K562 (cell line): ENCODE measurements at regions not wholly inside any gene's neighbourhood (a gene's known extent, or its start where the extent isn't known, plus 50 kb on each side); places are given as distances from the start of the nearest gene placed in this dataset.

ENCODE experiments used
- ELF1 ChIP-seq: fragments of 200-800 bp; sonication (Bioruptor generic); IDR thresholded peaks from 2 replicates; pipeline ENCODE4 v1.6.1; 2016; ENCODE audit warnings: missing genetic modification characterization, missing compliant biosample characterization
- IRF9 ChIP-seq: fragments of 450-650 bp; IDR thresholded peaks from 2 replicates; pipeline ENCODE4 v1.6.1; 2016; ENCODE audit warnings: missing biosample characterization, missing genetic modification characterization
- LCOR ChIP-seq: sonication (generic); formaldehyde crosslinking; IDR thresholded peaks from 2 replicates; pipeline ENCODE4 v1.8.0; 2022; ENCODE audit warnings: mild to moderate bottlenecking, missing genetic modification reagents
- MAZ ChIP-seq, 2 experiments: fragments of 450-650 bp in 1 of 2; sonication (generic) in 1 of 2; formaldehyde crosslinking; IDR thresholded peaks in 1 of 2; conservative IDR thresholded peaks in 1 of 2; 2 replicates each; pipeline versions ENCODE4 v1.4.0 to v1.5.0; 2020; ENCODE audit warnings: mild to moderate bottlenecking in 1 of 2, missing genetic modification reagents in 1 of 2
- MCM7 ChIP-seq, 2 experiments: fragments of 450-650 bp; IDR thresholded peaks; 2 replicates each; pipeline ENCODE4 v1.6.1; 2016 to 2018
- MEIS2 ChIP-seq: fragments of 450-650 bp; IDR thresholded peaks from 2 replicates; pipeline ENCODE4 v1.6.1; 2014; ENCODE audit warnings: mild to moderate bottlenecking; ENCODE audit not compliant: partially characterized antibody
- MNT ChIP-seq, 2 experiments: fragments of 450-650 bp; conservative IDR thresholded peaks; 2 replicates each; pipeline ENCODE4 v1.6.1; 2017; ENCODE audit warnings: mild to moderate bottlenecking in 2 of 2, moderate library complexity in 2 of 2
- MYNN ChIP-seq, 2 experiments: sonication (generic); formaldehyde crosslinking in 1 of 2; IDR thresholded peaks; 2 replicates each; pipeline versions ENCODE4 v1.5.0 to v1.6.1; 2016 to 2020; ENCODE audit warnings: antibody characterized with exemption in 1 of 2, missing genetic modification reagents in 1 of 2
- RAD21 ChIP-seq, 2 experiments: fragments of 250-450 bp in 1 of 2; fragments of 450-650 bp in 1 of 2; sonication (Bioruptor Pico) in 1 of 2; formaldehyde crosslinking in 1 of 2; IDR thresholded peaks in 1 of 2; conservative IDR thresholded peaks in 1 of 2; 2 replicates each; pipeline versions ENCODE4 v1.4.0 to v1.8.0; 2020 to 2022; ENCODE audit warnings: mild to moderate bottlenecking in 2 of 2, moderate library complexity in 1 of 2
- RBM15 ChIP-seq: fragments of 200-400 bp; formaldehyde crosslinking; IDR thresholded peaks from 2 replicates; pipeline ENCODE4 v1.6.1; 2018; ENCODE audit warnings: mild to moderate bottlenecking, low read length, moderate library complexity; ENCODE audit not compliant: insufficient read depth
- RNF219 ChIP-seq: fragments of 250-450 bp; sonication (Bioruptor Pico); IDR thresholded peaks from 2 replicates; pipeline ENCODE4 v1.5.0; 2022; ENCODE audit warnings: mild to moderate bottlenecking
- SLC30A9 ChIP-seq: fragments of 250-450 bp; sonication (Bioruptor Pico); IDR thresholded peaks from 2 replicates; pipeline ENCODE4 v1.8.0; 2022; ENCODE audit warnings: mild to moderate bottlenecking, moderate library complexity
- STAT5A ChIP-seq: IDR thresholded peaks from 2 replicates; pipeline ENCODE4 v1.6.1; 2012; ENCODE audit warnings: low read length, inconsistent platforms, borderline replicate concordance
- STAT6 ChIP-seq: sonication (generic); formaldehyde crosslinking; IDR thresholded peaks from 2 replicates; pipeline ENCODE4 v1.8.1; 2023; ENCODE audit warnings: mild to moderate bottlenecking, missing genetic modification reagents
- ZNF316 ChIP-seq: fragments of 450-650 bp; IDR thresholded peaks from 2 replicates; pipeline ENCODE4 v1.6.1; 2016
- ZNF696 ChIP-seq: fragments of 250-450 bp; sonication (Bioruptor Pico); conservative IDR thresholded peaks from 2 replicates; pipeline ENCODE4 v1.4.0; 2020; ENCODE audit warnings: mild to moderate bottlenecking, moderate library complexity
- ZNF75A ChIP-seq: fragments of 450-650 bp; formaldehyde crosslinking; IDR thresholded peaks from 2 replicates; pipeline ENCODE4 v1.4.0; 2020; ENCODE audit warnings: mild to moderate bottlenecking

GRCh38 chr22:22748297-22748743 lies 103.9 kb downstream of the GGTLC2 start (continued):
- no peak for TF ChIP-seq RBM15
- peak; percentile 70; the same call in 1 of the 2 replicates for TF ChIP-seq IRF9 (tag)
- peak in 1 of 2 experiments; percentile 32; a peak in 1 of 4 replicates for TF ChIP-seq MAZ (CRISPR knock-in tag; conservative IDR thresholded peaks at IDR 0.05 in 1 of 2, IDR thresholded peaks at IDR 0.05 in 1 of 2)
- peak; percentile 57 for TF ChIP-seq ZNF316
- TF ChIP-seq MNT (conservative IDR thresholded peaks at IDR 0.05), result no peak
- TF ChIP-seq RAD21 (CRISPR knock-in tag; conservative IDR thresholded peaks at IDR 0.05 in 1 of 2, IDR thresholded peaks at IDR 0.05 in 1 of 2), result peak in 1 of 2 experiments; percentile 76; a peak in 2 of 4 replicates
- no peak for TF ChIP-seq MYNN (IDR thresholded peaks at IDR 0.05)
- no peak for TF ChIP-seq MYNN (CRISPR knock-in tag; IDR thresholded peaks at IDR 0.05)
- no peak for TF ChIP-seq MEIS2
- TF ChIP-seq STAT5A, result peak; percentile 7; the same call in 1 of the 2 replicates
- no peak for TF ChIP-seq ELF1 (tag)
- peak; percentile 97; the same call in 1 of the 2 replicates for TF ChIP-seq STAT6
- no peak for TF ChIP-seq LCOR (CRISPR knock-in tag)
- TF ChIP-seq SLC30A9 (CRISPR knock-in tag), result no peak
- no peak for TF ChIP-seq ZNF75A
- TF ChIP-seq ZNF696, result no peak
- no peak for TF ChIP-seq MCM7 (IDR thresholded peaks at IDR 0.05)
- TF ChIP-seq RNF219 (CRISPR knock-in tag), result 0 out of 2 replicates have a peak, but pooled peaks have one; percentile 46
